GM18498 (cell line): ENCODE measurements at regions not wholly inside any gene's neighbourhood (a gene's known extent, or its start where the extent isn't known, plus 50 kb on each side); places are given as distances from the start of the nearest gene placed in this dataset.

ENCODE experiments used
- ATAC-seq: cut with Tn5 transposase; IDR thresholded peaks from one replicate; pipeline ENCODE4 v1.9.1; 2021; ENCODE audit warnings: mild to moderate bottlenecking, moderate library complexity; ENCODE audit not compliant: unreplicated experiment

DNA sequence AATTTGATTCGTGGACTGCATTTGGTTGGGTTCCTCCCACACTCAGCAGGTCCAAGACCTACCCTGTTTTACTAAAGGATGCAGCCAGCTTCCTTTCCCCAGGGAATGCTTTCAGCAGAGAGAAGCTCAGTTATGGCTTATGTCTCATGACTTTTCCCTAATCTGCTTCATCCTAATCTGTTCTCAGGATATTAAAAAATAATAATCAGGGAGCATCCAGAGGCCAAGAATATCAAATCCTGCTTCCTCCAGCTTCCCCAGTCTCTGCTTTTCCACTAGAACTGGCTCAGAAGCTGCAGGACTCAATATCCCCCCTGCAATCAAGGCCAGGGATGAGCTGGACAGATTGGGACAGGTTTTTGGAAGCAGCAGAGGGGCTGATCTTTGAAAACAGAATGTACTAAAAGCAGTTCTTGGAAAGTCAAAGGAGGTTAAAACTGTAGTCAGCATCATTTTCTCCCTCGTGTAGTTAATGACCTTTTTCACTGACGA is 326.9 kb upstream of the TNP1 start:
- ATAC-seq = no peak

DNA sequence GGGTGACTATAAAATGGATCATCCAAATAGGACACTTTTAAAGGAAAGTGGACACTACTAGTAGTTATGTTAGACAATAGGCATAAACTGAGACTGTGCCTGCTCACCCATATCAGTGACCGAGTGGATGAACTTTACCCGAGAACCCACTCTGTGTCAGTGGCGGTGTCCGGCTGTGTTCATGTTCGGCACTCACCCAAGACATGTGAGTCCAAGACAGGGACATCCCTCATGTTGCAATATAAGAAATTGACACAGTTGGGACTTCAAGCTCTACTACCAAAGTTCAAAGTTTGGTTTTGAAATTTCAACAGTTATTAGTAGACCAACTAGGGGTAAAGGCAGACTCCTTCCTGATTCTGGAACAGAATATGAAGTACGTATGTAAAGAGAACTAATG is 326.3 kb upstream of the TNP1 start:
- ATAC-seq = no peak

DNA sequence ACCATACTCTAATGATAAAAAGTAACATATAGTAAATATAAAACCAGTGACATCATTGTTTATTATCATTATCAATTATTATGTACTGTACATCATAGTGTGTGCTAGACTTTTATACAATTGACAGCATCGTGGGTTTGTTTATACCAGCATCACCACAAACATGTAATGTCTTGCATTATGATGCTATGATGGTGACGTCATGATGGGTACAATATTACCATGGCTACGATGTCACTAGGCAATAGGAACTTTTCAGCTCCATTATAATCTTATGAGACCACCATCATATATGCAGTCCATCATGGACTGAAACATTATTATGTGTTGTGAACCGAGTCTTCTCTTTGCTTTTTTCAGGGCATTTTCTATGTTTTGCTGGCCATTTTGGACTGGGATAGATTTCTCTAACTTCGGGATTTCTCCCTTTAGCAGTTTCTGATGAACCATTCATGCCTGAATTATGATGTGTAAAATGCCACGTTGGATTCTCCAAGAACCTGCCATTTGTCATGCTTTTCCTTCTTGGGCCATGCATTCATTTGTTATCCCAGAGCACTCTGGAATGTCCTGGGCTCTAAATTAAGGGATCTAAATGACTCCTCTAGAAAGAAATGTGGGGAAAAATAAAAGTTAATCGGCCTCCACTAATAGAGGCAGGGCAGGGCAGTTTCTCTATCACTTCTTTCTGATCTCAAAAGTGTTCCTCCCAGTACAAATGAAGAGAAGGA is 325.6 kb upstream of the TNP1 start:
- ATAC-seq = no peak

DNA sequence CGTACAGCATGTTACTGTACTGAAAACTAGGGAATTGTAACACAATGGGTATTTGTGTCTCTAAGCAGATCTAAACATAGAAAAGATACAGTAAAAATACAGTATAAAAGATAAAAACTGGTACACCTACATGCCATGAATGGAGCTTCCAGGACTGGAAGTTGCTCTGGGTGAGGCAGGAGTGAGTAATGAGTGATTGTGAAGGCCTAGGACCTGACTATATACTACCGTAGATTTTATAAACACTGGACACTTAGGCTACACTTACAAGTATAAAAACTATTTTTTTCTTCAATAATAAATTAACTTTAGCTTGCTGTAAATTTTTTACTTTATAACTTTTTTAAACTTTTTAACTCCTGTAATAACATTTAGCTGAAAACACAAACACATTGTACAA is 324.4 kb upstream of the TNP1 start:
- ATAC-seq = no peak

DNA sequence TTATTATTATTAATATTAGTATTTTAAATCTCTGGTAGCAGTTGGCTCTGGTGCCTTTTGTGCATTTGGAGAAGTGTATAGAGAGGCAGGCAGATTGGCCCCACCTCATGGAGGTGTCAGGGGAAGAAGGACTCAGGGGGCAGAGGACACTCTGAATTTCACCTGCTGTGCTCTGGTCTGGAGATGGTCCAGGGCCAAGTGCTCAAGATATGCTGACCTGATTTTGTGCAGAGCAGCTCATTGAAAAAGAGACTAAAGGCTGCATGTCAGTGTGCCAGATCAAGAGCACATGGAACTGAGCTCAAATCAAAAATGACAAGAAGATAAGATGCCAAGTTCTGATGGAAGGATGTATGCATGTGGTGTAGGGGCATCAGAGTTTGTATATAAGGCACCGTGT is 323.6 kb upstream of the TNP1 start:
- ATAC-seq = no peak

DNA sequence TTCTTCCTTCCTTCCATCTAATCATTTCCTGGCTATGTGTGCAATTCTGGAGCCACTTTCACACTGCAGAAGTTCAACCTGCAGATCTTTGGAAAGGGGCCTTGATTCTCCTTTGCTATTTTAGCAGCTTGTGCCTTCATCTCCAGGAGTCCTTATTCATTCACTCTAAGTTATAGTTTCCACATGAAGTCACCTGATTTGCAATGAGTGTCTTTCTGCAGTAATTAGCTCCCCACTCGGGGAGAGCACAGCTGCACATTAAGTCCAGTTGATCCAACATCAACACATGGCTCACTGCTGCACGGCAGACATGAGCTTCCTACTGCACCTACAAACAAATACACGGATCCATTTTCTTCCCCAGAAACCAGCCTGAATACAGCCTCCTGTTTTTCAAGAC is 323.1 kb upstream of the TNP1 start:
- ATAC-seq = no peak

DNA sequence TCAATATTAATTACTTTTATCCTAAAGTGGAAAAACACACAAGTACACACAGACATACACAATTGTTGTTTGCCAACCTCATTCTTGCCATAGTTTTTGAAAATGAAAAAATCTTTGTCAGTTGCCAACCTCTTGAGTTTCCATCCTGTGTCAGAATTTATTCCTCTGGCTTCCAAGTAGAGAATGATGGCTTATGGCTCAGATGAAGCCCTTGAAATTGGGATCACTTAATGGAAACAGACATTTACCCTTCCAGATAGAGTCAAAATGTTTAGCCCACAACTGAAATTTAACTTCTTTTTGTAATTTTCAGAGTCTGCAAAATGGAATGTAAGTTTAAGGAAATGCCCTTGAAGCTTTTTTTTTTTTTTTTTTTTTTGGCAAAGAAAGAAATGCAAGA is 321.6 kb upstream of the TNP1 start:
- no peak for ATAC-seq

DNA sequence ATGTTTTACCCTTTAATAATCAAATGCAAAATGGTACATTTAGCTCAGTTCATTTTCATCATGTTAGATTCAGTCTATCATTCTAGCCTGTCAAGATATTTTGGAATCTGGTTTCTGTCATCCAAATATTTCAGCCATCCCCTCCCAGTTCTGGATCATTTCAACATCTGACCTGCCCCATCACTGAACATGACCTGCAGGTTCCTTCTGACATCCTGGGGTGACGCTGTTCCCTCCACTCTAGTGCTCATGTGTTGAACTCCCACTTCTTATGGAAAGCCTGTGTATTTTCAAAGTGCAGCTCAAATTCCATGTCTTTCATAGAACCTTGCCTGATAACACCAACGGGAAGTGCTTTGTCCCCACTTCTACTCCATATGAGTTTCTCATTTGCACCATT is 320.0 kb upstream of the TNP1 start:
- ATAC-seq = no peak

DNA sequence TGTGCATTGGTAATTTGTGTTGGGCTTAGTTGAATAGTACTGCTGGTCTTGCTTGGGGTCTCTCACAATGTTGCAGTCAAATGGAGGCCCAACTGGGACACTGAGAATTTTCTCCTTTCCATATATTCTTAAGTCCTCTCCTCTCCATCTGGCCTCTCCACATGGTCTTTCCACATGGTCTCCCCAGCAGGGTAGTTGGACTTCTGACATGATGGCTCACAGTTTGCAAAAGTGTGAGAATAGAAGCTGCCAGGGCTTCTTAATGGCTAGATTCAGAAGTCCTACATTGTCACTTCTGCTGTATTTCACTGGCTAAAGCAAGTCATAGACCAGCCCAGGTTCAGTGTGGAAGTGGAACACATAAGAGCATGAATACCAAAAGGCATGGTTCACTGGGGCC is 318.5 kb upstream of the TNP1 start:
- ATAC-seq = no peak

DNA sequence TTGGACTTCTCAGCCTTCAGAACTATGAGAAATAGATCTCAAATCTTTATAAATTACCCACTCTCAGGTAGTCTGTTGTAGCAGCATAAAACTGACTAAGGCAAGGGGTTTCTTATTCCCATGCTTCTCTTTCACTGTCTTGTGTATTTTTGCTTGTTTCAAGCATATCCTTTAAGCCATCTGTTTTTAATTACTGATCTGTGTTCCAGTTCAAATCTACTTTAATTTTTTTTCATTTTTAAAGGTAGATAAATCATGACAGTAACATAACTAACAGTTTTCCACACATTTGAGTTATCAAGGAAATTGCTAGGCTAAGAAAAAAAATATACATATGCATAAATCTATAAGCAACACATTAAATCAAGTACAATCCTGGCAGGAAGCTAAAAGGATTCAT is 317.9 kb upstream of the TNP1 start:
- ATAC-seq = no peak

DNA sequence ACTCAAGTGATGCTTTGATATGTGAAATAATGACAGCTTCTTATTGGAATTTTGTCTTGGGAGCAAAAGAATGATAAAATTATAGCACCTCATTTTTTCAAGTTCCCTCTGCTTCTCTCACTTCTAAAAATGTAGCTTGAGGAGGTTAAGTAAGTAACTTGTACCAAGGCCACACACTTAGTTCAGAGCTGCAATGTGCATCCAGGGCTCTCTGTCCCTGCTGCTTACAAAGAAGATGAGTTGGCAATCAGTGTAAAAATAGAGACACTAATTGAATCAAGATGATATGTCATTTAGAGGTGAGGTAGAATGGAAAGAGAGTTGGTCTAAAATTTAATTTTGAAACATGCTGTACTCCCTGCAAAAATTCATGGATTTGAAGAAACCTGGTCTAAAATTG is 312.0 kb upstream of the TNP1 start:
- ATAC-seq = no peak

DNA sequence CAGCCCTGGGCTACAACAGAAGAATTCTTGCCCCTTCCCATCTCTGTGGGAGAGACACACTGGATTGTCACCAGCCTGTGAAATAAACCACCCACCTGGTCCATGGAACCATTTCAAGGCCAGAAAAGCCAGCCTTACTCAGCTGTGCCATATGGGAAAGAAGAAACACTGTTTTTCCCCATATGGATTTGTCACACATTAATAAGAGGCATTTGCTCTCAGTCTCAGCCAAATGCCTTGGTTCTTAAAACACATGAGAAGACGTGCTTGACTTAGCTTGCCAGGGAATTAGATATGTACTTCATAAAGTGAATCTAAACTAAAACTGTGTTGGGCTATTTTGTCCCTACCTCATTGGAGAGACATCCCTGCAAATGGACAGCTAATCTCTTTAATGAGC is 308.6 kb upstream of the TNP1 start:
- ATAC-seq = no peak

DNA sequence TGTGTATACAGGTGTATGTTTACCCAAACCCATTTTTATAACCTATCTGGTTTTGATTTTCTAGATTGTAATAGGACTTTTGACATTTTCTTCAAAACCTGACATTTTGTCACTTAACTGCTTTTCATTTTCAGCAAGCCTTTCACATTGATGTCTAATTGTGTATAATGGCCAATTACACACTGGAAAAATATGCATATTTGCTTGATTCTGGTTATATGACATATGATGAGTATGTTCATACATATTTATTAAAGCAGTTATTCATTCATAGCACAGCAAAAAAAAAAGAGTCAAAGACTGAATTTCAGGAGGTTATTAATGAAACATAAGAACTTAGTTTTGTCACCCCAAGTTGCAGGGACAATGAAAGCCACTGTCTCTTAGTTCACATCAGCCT is 307.7 kb upstream of the TNP1 start:
- ATAC-seq = no peak

DNA sequence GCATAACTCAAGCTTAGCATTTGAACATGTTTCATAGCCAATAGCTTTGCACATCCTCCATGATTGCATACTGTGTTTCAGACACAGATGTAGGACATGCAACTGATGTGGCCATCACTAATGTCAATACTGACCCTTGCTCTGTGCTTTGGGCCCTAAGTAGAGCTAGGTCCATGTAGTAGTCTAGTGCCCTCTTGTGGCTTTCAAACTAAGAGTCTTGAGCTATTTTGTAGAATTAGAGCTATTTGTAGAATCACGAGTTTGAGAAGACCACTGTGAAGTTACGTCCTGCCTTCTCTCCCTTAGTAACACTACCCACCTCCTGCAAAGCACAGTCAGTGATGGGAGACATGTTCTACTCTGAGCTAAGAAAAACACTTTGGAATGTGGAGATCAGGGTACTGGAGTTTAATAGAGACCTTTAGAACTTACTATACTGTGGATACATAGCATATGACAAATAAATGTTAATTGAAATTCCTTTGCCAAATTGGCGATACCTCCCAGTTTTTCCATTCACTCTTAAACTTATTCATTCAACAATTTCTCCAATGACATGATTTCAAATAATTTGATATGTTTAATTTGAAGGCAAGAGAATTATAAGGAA is 306.5 kb upstream of the TNP1 start:
- ATAC-seq = no peak

DNA sequence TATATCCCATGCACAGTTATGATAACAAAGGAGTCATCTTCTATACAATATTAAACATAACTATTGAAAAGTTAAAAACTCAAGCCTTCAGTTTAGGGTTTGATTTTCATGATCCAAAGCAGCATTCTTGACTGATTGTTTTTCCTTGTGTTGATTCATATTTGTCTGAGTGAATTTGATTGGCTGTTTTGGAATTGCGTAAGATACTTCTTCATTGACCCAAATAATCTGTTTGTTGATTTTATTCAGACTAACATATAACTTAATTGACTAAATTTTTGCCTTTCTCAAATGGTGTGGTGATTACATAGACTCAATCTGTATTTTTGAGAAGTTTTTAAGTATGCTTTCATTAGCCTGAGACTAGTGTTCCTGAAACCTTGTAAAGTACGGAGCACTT is 305.7 kb upstream of the TNP1 start:
- ATAC-seq = no peak

DNA sequence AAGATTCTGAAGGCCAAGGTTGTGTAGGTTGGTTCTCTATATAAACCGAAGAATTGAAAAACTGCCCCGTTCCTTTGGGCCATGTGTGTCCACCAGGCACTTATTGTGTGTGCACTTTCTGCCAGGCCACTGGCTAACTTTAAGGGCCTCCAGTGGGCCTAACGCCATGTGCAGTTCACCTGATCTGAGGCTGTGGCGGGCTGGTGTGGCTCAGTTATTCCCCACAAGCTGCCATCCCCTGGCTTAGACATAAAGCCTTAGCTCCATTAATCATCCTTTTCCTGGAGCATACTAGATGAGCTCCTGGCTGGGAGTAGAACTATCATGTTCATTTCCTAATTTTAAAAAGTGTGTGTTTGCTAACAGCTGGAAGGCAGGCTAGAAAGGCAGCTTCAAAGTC is 304.1 kb upstream of the TNP1 start:
- ATAC-seq = no peak

DNA sequence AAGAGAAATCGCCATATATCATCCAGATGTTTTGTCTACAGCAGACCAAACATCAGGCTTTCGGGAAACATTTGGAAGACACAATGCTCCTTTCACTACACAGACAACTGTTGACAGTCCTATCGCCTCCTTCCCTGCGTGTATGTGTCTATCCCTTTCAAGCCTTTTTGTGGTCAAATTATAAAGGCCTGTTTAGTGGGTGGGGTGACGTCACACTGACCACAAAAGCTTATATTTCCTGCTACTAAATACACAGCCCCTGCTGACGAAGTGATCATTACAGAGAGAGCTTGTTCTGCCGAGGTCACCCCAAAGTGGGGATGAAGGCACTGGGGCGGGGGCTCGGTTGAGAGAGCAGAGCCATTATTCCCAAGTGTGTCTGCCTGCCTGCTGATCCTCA is 302.7 kb upstream of the TNP1 start:
- ATAC-seq = no peak

DNA sequence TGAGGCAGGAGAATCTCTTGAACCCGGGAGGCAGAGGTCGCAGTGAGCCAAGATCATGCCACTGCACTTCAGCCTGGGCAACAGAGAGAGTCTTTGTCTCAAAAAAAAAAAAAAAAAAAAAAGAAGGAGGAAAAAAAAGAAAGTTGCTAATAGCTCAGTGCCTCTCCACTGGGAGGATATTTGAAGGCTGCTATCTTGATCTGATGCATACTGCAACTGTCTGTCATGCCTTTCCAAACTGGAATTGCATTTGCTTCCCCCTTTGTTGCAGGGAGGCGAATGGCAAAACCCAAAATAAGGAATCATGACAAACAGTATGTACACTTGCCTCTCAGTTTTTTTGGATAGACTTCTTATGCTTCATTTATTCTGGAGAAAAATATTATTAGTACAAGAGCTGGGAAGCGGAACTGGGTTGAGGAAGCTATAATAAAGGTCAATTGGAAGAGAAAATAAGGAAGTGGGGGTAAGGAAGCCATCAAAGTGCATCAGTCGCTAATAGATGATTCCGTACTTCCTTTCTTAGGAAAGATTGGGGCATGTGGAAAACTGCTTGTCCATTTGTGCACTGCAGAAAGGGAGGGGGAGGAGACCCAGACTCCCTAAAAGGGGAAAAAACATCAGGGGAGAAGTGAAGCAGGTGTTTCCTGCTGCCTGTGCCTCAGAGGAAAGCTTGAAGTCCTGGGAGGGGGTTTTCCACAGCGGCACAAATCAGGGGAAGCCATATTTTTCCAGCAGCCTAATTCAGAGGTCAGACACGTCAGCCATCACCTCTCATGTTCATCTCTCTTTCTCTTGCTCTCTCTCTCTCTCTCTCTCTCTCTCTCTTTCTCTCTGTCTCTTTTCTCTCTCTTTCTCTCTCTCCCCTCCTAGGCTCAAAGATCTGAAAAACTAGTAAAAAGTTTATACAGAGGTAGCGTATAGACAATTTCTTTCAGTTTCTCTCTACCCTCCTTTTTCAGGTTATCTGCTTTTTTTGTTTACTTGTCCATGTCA is 301.4 kb upstream of the TNP1 start:
- no peak for ATAC-seq

DNA sequence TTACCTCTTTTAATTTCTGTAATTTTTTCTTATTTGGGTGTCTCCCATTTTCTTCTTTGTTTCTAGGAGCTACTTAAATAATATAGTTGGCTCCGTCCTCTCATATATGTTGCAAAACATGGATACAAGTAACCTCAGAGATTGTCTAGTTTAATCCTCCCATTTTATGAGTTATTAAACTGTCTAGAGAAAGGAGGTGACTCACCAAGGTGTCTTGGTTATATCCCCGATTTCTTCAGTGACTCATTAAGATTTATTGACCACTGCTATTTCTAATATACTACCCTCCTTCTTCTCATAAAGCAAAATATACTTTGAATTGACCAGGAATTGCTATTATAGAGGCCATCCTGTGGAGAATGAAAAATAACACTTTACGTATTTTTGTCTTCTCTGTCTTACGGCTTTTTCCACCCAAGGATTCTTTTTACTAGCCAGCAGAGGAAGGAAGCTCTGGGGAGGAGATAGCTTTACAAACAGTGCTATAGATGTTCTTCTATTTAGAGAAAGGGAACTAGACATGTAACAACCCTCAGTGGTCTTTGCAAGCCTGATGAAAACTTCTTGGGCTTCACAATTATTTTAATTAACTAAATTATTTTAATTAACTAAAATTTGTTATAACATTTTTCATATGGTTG is 300.4 kb upstream of the TNP1 start:
- ATAC-seq = no peak

DNA sequence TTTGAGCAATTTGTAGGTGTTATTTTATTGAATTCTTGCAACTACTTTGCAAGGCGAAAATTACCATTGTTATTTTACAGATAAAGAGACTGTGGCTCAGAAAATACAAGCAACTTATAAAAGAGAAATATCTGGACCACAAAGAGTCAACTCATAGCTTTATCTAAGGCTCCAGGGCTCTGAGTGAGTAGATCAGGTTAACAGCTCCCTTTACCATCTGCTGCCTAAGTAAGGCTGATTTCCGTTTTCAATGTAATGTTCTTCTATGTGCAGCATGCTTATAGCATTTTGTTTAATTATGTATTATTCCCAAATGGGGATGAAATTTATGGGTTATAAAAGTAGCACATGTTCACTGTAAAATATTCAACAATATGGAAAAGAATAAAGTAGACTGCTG is 299.1 kb upstream of the TNP1 start:
- ATAC-seq = no peak

DNA sequence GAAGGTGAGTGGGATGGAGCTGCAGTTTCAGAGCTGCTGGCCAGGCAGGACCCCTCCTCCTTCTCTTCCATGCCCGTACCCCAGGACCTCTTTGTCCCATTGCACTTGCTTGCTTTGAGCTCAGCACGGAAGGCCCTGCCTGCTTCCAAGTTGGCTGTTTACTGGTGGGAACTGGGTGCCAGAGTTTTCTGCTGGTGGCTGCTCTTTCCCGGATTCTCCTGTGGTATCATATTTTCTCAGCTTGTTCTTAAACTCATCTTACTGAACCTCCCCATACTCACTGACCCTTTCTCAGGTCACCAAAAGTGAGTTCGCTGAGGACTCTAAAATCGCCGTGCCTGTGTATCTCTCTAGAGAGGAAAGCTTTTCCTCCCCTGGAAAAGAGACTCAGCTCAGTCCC is 297.7 kb upstream of the TNP1 start:
- ATAC-seq = no peak
